GM21447 (cell line): ENCODE measurements at regions not wholly inside any gene's neighbourhood (a gene's known extent, or its start where the extent isn't known, plus 50 kb on each side); places are given as distances from the start of the nearest gene placed in this dataset.
"Not testable (repeated sequence)": the region's sequence is repeated elsewhere in the genome, so short reads cannot be mapped to it uniquely, and the experiment has no call there.

Experiments used
- ATAC-seq: cut with Tn5 transposase; IDR thresholded peaks from one replicate; pipeline ENCODE4 v1.9.1; 2021; ENCODE audit not compliant: unreplicated experiment

DNA sequence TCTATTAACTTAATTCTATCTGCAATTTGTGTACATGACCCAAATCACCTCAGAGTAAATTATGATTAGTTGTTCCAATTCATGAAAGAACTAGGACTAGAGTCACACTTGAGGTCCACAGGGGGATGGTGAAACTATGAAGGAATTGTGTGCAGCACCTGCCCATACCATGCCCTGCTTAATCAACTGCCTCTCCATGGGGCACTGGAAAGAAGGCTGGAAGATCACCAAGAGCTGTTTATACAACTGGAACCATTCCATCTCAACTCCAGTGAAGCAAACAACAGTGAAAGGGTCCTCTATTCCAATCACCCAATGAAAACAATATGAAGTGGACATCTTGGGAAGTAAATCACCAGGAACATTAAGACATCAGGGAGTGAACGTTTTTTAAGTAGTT lies 98.7 kb upstream of the SEMA3D start:
- no peak for ATAC-seq

DNA sequence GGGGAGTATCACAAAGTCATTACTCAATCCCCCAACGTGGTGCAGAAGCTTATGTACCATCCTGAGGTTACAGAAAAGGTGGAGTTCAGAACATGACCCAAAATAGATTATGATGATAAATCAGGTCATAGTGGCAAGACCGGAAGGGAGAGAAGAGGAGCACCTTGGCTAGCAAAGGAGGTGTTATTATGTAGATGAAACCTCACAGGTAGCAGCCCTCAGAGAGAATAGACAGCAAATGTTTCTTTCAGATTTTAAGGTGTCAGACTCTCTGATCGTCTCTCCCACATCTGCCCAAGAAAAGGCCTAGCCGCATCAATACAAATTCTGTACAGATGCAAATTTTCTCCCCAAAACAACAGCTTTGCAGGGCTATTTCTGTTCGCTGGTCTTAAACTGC lies 88.3 kb upstream of the SEMA3D start:
- ATAC-seq = no peak

DNA sequence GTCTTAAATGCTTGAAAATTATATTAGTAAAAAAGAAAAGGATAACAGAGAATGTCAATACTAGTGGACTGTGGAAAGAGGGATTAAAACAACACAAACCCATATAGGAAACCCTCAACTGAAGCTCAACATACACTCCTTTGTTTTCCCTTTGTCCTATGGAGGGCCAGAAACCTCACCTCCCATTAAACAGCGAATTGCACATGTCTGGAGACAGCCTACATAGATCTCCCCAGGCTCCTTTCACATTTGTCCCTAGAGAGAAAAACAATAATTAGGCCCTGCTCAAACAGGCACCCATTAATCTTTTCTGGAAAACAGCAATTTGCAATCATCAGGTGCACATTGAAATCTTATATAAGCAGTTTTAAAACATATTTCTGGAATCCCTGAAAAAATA lies 87.6 kb upstream of the SEMA3D start:
- ATAC-seq = no peak

GRCh38 chr7:85262891-85263290 lies 76.0 kb upstream of the SEMA3D start:
- ATAC-seq = no peak

GRCh38 chr7:85261336-85261735 lies 74.5 kb upstream of the SEMA3D start:
- no peak for ATAC-seq

- ATAC-seq = not testable (repeated sequence)
Observed at GRCh38 chr7:85249787-85250186, 62.9 kb upstream of the SEMA3D start.

- no peak for ATAC-seq
Observed at GRCh38 chr7:85239109-85239508, 52.3 kb upstream of the SEMA3D start.

GRCh38 chr7:85237721-85238120 lies 50.9 kb upstream of the SEMA3D start:
- ATAC-seq = no peak
